HFF-Myc (cell line): ENCODE measurements at regions not wholly inside any gene's neighbourhood (a gene's known extent, or its start where the extent isn't known, plus 50 kb on each side); places are given as distances from the start of the nearest gene placed in this dataset.

Experiments used
- DNase-seq: peaks from one replicate; pipeline ENCODE4 v3.0.0-alpha.2; 2011; ENCODE audit warnings: low read depth; ENCODE audit errors: extremely low read depth
- H3K4me3 ChIP-seq: replicated peaks from 2 replicates; pipeline ENCODE4 v1.5.1; 2011; ENCODE audit warnings: low read depth, mild to moderate bottlenecking, control low read depth, low read length
- CTCF ChIP-seq: IDR thresholded peaks from 2 replicates; pipeline ENCODE4 v1.5.1; 2012; ENCODE audit warnings: mild to moderate bottlenecking, low read depth, low read length, control low read depth; ENCODE audit errors: missing control alignments

GRCh38 chr1:87867626-87868025 lies 538.9 kb downstream of the LMO4 start:
- DNase-seq = peak; percentile 29
- H3K4me3 ChIP-seq = no peak overlapping the region
- no peak for TF ChIP-seq CTCF

- TF ChIP-seq CTCF = no peak
- no peak overlapping the region for H3K4me3 ChIP-seq
- DNase-seq = peak; percentile 20
These were observed 540.9 kb downstream of the LMO4 start for GRCh38 chr1:87869567-87869966.

GRCh38 chr1:87872189-87872588 lies 543.5 kb downstream of the LMO4 start:
- no peak overlapping the region for H3K4me3 ChIP-seq
- no peak for DNase-seq
- TF ChIP-seq CTCF = no peak

GRCh38 chr1:87872692-87873091 lies 544.0 kb downstream of the LMO4 start:
- no peak overlapping the region for H3K4me3 ChIP-seq
- DNase-seq = no peak
- TF ChIP-seq CTCF = no peak

- no peak overlapping the region for H3K4me3 ChIP-seq
- DNase-seq = no peak
- no peak for TF ChIP-seq CTCF
These were observed 550.2 kb downstream of the LMO4 start for GRCh38 chr1:87878873-87879272.

- H3K4me3 ChIP-seq = no peak overlapping the region
- no peak for TF ChIP-seq CTCF
- no peak for DNase-seq
These were observed 551.5 kb downstream of the LMO4 start for GRCh38 chr1:87880098-87880760.

- no peak for DNase-seq
- H3K4me3 ChIP-seq = no peak overlapping the region
- TF ChIP-seq CTCF = no peak
These were observed 552.1 kb downstream of the LMO4 start for GRCh38 chr1:87880764-87881163.
